Kidney epithelial cell (primary cell): ENCODE measurements at regions not wholly inside any gene's neighbourhood (a gene's known extent, or its start where the extent isn't known, plus 50 kb on each side); places are given as distances from the start of the nearest gene placed in this dataset.
"Not testable (repeated sequence)": the region's sequence is repeated elsewhere in the genome, so short reads cannot be mapped to it uniquely, and the experiment has no call there.

Experiments used
- DNase-seq: peaks from one replicate; pipeline ENCODE4 v3.0.0-alpha.2; 2010; ENCODE audit warnings: low read depth
- H3K27me3 ChIP-seq: 2 replicates; pipeline ENCODE4 v1.6.0; 2011; ENCODE audit warnings: low read length; ENCODE audit not compliant: control insufficient read depth, insufficient read depth
- H3K36me3 ChIP-seq: 2 replicates; pipeline ENCODE4 v1.5.1; 2011; ENCODE audit warnings: low read length; ENCODE audit not compliant: control insufficient read depth, insufficient read depth
- H3K4me3 ChIP-seq: 2 replicates; pipeline ENCODE4 v1.5.1; 2011; ENCODE audit warnings: low read depth, mild to moderate bottlenecking, control low read depth, low read length
- TF ChIP-seq, protein P1 (sequence below): IDR thresholded peaks from 2 replicates; pipeline ENCODE4 v1.5.1; 2011; ENCODE audit warnings: mild to moderate bottlenecking, moderate library complexity, low read length, control low read depth, inconsistent platforms; ENCODE audit not compliant: insufficient read depth, poor library complexity, severe bottlenecking

DNA sequence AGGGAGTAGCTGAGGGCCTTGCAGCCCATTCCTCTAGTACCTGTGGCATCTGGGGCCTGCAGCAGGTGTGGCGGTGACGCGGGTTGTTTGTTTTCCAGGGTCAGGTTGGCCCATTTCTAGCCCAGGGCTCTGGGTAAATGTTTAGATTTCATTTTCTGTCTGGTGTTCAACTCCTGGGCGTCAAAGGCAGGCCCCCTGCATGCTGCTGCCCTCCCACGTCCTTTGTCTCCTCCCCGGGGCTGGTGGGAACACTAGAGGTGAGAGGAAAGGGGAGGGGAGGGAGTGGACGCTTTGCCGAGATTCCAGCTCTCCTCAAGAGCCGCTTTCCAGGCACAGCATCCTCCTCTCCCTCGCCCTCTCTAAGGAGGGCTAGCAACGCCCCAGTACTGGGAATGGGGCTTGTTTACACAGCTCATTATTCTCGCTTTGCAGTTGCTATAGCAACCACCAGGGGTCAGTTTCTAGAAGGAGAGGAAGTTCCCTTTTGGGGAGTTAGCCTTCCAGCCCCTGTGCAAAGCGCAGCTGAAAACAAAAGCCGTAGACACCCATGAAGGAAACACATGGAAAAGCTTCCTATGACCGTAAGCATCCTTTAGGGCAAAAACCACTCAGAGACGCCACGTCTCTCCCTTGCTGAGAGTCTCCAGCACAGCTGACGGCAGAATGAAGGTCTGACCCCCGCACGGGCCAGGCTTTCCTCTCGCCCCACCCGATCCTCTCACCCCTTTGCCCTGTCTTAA, 170.6 kb downstream of the LY86 start:
- TF ChIP-seq, protein P1, sequence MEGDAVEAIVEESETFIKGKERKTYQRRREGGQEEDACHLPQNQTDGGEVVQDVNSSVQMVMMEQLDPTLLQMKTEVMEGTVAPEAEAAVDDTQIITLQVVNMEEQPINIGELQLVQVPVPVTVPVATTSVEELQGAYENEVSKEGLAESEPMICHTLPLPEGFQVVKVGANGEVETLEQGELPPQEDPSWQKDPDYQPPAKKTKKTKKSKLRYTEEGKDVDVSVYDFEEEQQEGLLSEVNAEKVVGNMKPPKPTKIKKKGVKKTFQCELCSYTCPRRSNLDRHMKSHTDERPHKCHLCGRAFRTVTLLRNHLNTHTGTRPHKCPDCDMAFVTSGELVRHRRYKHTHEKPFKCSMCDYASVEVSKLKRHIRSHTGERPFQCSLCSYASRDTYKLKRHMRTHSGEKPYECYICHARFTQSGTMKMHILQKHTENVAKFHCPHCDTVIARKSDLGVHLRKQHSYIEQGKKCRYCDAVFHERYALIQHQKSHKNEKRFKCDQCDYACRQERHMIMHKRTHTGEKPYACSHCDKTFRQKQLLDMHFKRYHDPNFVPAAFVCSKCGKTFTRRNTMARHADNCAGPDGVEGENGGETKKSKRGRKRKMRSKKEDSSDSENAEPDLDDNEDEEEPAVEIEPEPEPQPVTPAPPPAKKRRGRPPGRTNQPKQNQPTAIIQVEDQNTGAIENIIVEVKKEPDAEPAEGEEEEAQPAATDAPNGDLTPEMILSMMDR = peak; percentile 64
- Histone ChIP-seq H3K36me3 (no peaks in the 10 kb centered on the region), H3K4me3 (no peak overlapping the region), H3K27me3 (no peaks in the 10 kb centered on the region)
- peak; percentile 26 for DNase-seq

DNA sequence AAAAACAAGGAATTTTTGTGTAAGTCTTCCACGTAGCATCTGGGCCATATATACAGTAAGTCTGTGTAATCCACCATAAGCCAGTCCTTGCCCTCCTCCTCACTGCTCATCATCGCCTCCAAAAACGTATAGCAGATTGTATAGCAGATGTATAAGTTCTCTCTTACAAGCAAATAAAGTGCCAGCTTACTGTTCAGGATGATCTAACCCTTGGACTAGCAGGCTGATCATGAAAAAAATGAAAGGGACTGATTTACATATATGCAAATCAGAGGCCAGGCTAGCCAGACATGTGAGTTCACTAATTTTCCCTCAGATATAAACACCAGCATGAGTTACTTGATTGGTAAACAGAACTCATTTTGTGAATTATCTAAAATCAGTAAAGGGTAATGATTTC, 171.5 kb downstream of the LY86 start:
- DNase-seq = no peak
- Histone ChIP-seq H3K4me3 (no peak overlapping the region), H3K36me3 (no peaks in the 10 kb centered on the region), H3K27me3 (no peaks in the 10 kb centered on the region)
- TF ChIP-seq, protein P1 = no peak

DNA sequence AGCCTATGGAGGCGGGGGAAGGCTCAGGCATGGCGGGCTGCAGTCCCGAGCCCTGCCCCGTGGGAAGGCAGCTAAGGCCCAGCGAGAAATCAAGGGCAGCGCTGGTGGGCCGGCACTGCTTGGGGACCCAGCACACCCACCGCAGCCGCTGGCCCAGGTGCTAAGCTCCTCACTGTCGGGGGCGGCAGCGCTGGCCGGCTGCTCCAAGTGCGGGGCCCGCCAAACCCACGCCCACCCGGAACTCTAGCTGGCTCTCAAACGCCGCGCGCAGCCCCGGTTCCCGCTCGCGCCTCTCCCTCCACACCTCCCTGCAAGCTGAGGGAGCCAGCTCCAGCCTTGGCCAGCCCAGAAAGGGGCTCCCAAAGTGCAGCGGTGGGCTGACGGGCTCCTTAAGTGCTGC, 174.0 kb downstream of the LY86 start:
- DNase-seq, H3K4me3 ChIP-seq, H3K36me3 ChIP-seq, H3K27me3 ChIP-seq: not testable (repeated sequence)

DNA sequence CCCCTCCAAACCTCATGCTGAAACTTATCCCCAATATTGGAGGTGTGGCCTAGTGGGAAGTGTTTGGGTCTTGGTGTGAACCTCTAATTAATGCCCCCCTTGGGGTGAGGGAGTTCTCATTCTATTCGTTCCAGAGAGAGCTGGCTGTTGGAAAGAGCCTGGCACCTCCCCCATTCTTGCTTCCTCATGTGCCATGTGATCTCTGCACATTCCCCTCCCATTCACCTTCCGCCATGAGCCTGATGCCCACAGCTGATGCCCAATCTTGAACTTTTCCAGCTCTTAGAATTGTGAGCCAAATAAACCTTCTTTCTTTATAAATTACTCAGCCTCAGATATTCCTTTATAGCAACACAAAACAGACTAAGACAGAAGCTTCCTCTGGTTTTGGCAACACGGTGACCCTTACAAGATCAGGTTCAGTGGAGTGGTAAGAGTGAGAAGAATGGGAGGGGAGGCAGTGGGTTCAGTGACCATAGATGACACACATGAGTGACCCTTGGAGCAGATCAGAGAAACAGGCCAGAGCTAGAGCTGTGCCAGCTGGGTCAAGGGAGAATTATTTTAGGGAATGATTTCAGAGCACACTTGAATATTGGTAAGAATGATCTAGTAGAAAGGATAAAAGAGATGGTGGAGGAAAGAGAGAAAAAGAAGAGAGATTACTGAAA, 176.4 kb downstream of the LY86 start:
- TF ChIP-seq, protein P1 = no peak
- DNase-seq = no peak

DNA sequence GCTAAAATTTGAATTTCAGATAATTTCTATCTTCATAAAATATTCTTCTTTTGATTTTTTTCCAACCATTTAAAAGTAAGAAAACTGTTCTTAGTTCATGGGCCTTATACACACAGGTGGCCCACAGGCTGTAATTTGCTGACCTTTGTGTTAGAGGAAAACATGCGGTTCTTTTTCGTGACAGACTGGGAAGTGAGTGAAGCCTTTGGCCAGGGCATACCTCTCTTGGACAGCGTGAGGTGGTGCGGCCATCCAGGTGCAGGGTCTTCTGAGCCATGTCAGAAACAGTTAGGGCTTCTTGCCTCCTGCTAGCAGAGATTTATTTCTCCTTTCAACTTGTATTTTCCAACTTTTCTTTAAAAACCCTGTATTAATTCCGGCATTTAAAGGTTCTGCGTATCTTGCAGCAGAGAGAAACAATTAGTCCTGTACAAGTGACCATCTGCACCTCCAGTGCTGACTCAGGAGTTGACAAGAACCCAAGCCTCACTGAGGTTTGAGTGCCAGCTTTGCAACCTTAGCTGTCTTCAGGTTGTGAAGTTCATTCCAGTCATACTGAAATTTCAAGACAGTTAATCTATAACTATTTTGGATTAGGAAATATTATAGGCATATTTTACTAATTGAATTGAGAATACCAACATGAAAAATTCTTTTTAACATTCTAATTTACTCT, 177.8 kb downstream of the LY86 start:
- no peaks in the 10 kb centered on the region for H3K36me3 ChIP-seq
- H3K27me3 ChIP-seq = no peaks in the 10 kb centered on the region
- no peak for DNase-seq
- no peak overlapping the region for H3K4me3 ChIP-seq
- TF ChIP-seq, protein P1 = no peak

More for the DNA sequence above, 176.4 kb downstream of the LY86 start:
- H3K4me3 ChIP-seq = no peak overlapping the region
- no peaks in the 10 kb centered on the region for H3K36me3 ChIP-seq
- H3K27me3 ChIP-seq = no peaks in the 10 kb centered on the region

DNA sequence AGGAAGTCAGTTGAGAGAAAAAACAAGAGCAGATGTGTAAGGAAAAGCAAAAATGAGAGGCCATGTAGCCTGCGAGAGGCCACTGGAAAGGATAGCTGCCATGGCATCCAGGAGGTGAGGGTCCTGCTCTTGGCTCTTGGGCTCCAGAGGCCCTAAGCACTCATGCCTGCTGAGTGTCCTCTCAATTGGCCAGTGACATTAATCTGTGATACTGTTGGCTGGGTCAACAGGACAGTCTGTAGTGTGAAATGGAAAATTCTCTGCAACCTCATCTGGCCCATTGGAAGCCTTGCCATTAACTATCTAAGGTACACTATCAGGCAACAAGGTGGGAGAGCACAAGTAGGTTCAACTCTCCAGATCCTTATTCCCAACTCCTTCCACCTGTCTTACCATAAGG, 180.9 kb downstream of the LY86 start:
- Histone ChIP-seq H3K27me3 (no peaks in the 10 kb centered on the region), H3K36me3 (no peaks in the 10 kb centered on the region), H3K4me3 (no peak overlapping the region)
- TF ChIP-seq, protein P1 = no peak
- no peak for DNase-seq
